ENCODE measurements at regions not wholly inside any gene's neighbourhood (a gene's known extent, or its start where the extent isn't known, plus 50 kb on each side); places are given as distances from the start of the nearest gene placed in this dataset.

DNA sequence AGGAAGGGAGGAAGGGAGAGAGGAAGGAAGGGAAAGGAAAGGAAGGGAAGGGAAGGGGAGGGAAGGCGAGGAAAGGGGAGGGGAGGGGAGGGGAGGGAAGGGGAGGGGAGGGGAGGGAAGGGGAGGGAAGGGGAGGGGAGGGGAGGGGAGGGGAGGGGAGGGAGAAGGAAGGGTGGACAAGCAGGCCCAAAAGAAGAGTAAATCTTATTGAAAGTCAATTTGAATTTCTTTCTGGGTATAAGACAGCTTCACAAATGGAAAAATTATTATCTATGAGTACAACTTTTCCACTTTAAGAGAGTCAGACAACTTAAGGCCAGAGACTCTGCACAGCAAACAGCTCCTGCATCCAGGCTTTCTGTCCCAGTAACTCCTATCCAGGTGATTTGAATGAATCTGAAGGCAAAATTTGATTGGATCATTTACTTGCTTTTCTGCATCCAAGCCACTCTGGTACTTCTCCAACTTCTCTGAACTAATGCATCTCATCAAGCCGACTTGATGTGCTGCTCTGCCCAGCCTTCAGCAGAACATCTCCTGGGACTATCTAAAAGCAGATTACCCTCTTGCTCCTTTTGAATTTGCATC lies 363.4 kb upstream of the KIF2A start:
- no peak overlapping the region for H3K4me3 ChIP-seq (ENCODE audit: low read length)
- H3K4me1 ChIP-seq (ENCODE audit: control insufficient read depth, insufficient read depth, low read length) = no peaks in the 10 kb centered on the region
- intact Hi-C loops (cut with DNase I) = no loop called here
- 64% methylated on average over 1 of the region's 2 CpGs for WGBS
- H3K27ac ChIP-seq (ENCODE audit: low read length) = no peak overlapping the region
- DNase-seq = no peak
- no peaks in the 10 kb centered on the region for H3K27me3 ChIP-seq (ENCODE audit: control insufficient read depth, insufficient read depth)
- no peak for ATAC-seq
- no peaks in the 10 kb centered on the region for H3K9me3 ChIP-seq (ENCODE audit: control insufficient read depth, low read length)

DNA sequence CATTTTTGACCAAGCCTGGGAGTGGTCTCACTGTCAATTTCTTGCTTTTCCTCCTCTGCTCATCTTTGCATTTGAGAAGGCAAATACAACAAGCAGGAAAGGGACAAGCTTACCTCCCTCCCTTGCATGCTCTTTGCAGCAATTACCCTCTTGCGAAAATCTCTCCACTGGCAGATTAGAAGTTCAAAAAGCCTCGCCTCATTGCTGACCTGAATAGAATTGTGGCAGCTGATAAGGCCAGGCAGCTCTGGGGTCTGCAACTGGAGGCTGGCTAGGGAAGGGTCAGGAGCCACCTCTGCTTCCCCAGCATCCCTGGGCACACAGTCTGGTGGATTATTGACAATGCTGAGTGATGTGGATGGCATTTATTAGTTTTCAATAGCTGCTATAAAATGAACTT lies 362.3 kb upstream of the KIF2A start:
- no peaks in the 10 kb centered on the region for H3K27me3 ChIP-seq (ENCODE audit: control insufficient read depth, insufficient read depth)

DNA sequence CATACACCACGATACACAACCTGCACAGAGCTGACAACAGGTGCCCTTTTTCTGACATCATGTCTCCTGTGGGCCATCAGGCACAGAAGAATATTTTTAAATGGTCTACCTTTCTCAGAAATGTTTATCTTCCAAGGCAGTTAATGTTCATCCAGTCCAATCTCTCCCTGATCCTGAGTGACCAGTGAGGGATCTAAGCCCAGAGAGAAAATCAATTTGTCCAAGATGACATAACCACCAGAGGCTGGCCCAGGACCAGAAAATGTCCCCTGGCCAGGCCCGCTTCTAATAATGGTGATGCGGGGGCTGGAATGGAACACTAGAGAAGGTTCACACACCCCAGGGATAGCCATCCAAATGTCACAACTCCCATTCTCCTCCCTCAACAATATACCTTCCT lies 357.9 kb upstream of the KIF2A start:
- H3K9me3 ChIP-seq (ENCODE audit: control insufficient read depth, low read length) = no peaks in the 10 kb centered on the region
- no peaks in the 10 kb centered on the region for H3K27me3 ChIP-seq (ENCODE audit: control insufficient read depth, insufficient read depth)
- no peak overlapping the region for H3K27ac ChIP-seq (ENCODE audit: low read length)
- intact Hi-C loops (cut with DNase I) = no loop called here
- no peak overlapping the region for H3K4me3 ChIP-seq (ENCODE audit: low read length)
- DNase-seq (no peak), ATAC-seq (no peak)
- H3K4me1 ChIP-seq (ENCODE audit: control insufficient read depth, insufficient read depth, low read length) = no peaks in the 10 kb centered on the region
- WGBS = 86% methylated on average over 3 of the region's 3 CpGs

More for the DNA sequence above, 362.3 kb upstream of the KIF2A start:
- Histone ChIP-seq H3K27ac (ENCODE audit: low read length) (no peak overlapping the region), H3K9me3 (ENCODE audit: control insufficient read depth, low read length) (no peaks in the 10 kb centered on the region), H3K4me1 (ENCODE audit: control insufficient read depth, insufficient read depth, low read length) (no peaks in the 10 kb centered on the region), H3K4me3 (ENCODE audit: low read length) (no peak overlapping the region)
- ATAC-seq (no peak), DNase-seq (no peak)
- WGBS = 31% methylated on average over 2 of the region's 2 CpGs
- intact Hi-C loops (cut with DNase I) = no loop called here

DNA sequence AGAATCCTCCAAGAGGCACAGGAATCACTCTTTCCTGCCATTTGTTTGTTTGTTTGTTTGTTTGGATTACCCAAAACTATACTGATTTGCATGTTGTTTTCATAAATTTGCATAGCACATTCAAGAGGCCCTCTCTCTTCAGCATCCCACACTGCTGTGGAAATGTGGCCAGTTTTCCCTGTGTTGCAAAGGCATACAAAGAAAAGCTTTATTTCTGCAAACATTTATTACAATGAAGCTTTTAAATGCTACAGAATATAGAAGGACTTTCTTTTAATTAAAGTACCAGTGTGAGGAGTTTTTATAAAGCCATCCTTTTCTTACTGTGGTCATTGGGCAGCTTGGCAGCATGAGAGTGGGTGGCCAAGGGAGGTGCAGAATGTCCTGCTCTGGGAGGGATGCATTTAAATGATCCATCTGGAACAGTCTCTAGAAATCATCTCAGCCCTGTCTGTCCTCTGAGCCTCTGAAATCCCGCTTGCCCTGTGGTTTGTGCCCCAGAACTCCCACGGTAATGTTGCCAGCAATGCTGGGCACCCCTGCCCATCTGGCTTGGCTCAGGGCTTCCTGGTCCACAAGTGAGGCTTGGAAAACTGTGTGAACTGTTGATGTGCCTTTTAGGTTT lies 356.8 kb upstream of the KIF2A start:
- Histone ChIP-seq H3K9me3 (ENCODE audit: control insufficient read depth, low read length) (no peaks in the 10 kb centered on the region), H3K4me3 (ENCODE audit: low read length) (no peak overlapping the region), H3K27me3 (ENCODE audit: control insufficient read depth, insufficient read depth) (no peaks in the 10 kb centered on the region), H3K4me1 (ENCODE audit: control insufficient read depth, insufficient read depth, low read length) (no peaks in the 10 kb centered on the region), H3K27ac (ENCODE audit: low read length) (no peak overlapping the region)
- intact Hi-C loops (cut with DNase I) = no loop called here
- DNase-seq (no peak), ATAC-seq (no peak)
- 67% methylated on average over 2 of the region's 2 CpGs for WGBS

DNA sequence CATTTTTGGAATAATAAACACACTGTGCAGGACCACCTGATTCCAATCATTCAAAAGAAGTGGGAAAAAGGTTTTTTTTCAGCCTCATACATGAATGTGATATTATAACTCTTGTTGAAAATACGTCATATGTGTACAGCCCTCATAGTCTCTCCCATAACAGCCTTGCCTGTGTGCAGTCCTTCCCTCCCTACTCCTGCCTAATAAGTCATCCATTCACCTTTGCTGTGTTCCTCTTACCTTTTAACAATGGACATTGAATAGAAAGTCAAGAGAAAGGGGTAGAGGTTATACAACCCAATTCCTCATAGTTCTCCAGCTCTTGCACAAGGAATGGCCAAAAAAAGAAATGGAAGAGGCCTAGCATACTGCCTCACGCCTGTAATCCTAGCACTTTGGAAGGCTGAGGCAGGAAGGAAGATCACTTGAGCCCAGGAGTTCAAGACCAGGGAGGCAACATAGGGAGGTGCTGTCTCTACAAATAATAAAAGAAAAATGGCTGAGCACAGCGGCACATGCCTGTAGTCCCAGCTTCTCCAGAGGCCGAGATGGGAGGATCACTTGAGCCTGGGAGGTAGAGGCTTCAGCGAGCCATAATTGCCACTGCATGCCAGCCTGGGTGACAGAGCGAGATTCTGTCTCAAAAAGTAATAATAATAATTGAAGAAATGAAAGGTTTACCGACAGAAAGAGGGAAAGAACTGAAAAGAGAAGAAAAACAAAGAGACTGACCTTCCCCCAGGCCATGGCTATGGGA lies 356.1 kb upstream of the KIF2A start:
- no peak overlapping the region for H3K4me3 ChIP-seq (ENCODE audit: low read length)
- WGBS = 91% methylated on average over 7 of the region's 7 CpGs
- ATAC-seq (no peak), DNase-seq (no peak)
- intact Hi-C loops (cut with DNase I) = no loop called here
- H3K27me3 ChIP-seq (ENCODE audit: control insufficient read depth, insufficient read depth) = no peaks in the 10 kb centered on the region
- no peaks in the 10 kb centered on the region for H3K9me3 ChIP-seq (ENCODE audit: control insufficient read depth, low read length)
- no peaks in the 10 kb centered on the region for H3K4me1 ChIP-seq (ENCODE audit: control insufficient read depth, insufficient read depth, low read length)
- no peak overlapping the region for H3K27ac ChIP-seq (ENCODE audit: low read length)

DNA sequence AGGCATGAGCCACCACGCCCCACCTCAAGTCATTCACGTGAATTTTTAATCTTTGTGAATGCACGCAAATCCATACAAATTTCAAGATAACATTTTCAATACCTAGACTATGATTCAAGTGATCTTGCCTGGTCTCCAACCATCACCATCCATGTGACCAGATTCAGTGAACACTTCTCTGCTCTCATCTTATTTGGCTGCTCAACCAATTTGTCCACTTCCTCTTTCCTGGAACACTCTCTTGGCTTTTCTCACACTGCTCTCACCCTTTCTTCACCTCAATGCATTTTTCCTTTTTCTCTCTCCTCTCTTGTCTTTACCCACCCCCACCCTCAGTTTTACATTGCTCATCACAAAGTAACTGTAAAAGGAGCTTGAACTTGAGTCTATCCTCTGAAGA lies 354.7 kb upstream of the KIF2A start:
- H3K27ac ChIP-seq (ENCODE audit: low read length) = no peak overlapping the region
- DNase-seq (no peak), ATAC-seq (no peak)
- no peaks in the 10 kb centered on the region for H3K4me1 ChIP-seq (ENCODE audit: control insufficient read depth, insufficient read depth, low read length)
- intact Hi-C loops (cut with DNase I) = no loop called here
- H3K27me3 ChIP-seq (ENCODE audit: control insufficient read depth, insufficient read depth) = no peaks in the 10 kb centered on the region
- 91% methylated on average over 3 of the region's 3 CpGs for WGBS
- no peaks in the 10 kb centered on the region for H3K9me3 ChIP-seq (ENCODE audit: control insufficient read depth, low read length)
- no peak overlapping the region for H3K4me3 ChIP-seq (ENCODE audit: low read length)

DNA sequence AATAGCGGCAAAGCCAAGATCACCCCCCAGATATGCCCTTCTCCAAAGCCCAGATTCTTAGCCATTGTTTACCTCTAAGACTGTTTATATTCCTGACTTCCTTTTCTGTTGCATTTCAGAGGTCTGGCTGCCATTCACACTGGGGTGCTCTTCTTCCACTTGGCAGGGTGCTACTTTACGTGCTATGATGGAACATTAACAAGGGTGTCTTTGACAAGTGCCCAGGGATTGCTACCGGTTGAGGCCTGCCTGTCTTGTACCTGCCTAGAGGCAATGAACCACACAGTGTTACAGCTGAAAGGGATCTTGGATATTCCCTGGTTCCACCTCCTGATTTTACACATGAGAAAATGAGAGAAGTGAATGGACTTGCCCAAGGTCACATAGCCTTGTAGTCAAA lies 352.1 kb upstream of the KIF2A start:
- WGBS = 61% methylated on average over 3 of the region's 3 CpGs
- Histone ChIP-seq H3K27me3 (ENCODE audit: control insufficient read depth, insufficient read depth) (no peaks in the 10 kb centered on the region), H3K9me3 (ENCODE audit: control insufficient read depth, low read length) (no peaks in the 10 kb centered on the region), H3K4me1 (ENCODE audit: control insufficient read depth, insufficient read depth, low read length) (no peaks in the 10 kb centered on the region), H3K27ac (ENCODE audit: low read length) (no peak overlapping the region), H3K4me3 (ENCODE audit: low read length) (no peak overlapping the region)
- DNase-seq = no peak
- intact Hi-C loops (cut with DNase I) = no loop called here
- no peak for ATAC-seq

DNA sequence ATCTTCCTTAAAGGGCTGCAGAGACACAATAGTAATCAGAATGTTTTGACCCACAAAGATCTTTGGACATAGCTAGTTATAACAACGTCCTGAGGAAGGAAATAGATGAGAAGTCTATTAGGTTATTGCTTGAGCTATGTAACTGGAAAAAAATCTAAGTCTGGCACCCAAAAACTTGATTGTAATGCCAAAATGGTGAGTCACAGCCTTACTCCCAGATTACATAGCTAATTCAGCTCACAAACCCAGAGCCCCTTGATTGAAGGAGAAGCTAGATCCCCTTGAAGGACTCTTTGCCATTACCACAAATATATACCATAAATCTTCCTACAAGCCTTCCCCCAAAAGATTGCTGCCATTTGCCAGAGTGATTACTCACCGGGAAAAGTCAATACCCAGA lies 341.8 kb upstream of the KIF2A start:
- ATAC-seq (no peak), DNase-seq (no peak)
- H3K27me3 ChIP-seq (ENCODE audit: control insufficient read depth, insufficient read depth) = no peaks in the 10 kb centered on the region
- no peak overlapping the region for H3K27ac ChIP-seq (ENCODE audit: low read length)
- WGBS = 56% methylated on average over 2 of the region's 2 CpGs
- intact Hi-C loops (cut with DNase I) = no loop called here
- no peaks in the 10 kb centered on the region for H3K4me1 ChIP-seq (ENCODE audit: control insufficient read depth, insufficient read depth, low read length)
- H3K4me3 ChIP-seq (ENCODE audit: low read length) = no peak overlapping the region
- H3K9me3 ChIP-seq (ENCODE audit: control insufficient read depth, low read length) = peaks cover 3% of the 10 kb centered on the region

DNA sequence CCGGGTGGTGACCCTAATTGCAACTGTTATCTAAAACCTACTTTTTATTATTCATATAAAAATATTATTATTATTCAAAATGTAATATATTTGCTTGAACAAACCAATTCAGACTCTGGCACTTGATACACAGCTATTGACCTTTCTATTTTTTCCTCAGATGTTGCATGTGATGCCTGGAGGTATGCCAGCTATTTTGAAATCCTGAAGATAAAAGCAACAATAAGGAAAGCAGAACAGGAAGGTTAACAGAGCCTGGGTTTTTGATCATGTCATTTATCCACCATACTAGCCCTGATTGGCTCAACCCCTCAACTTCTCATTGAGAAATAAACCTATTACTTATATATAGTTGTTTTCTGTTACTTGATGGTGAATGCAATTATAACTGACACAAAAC lies 340.9 kb upstream of the KIF2A start:
- intact Hi-C loops (cut with DNase I) = no loop called here
- Histone ChIP-seq H3K4me1 (ENCODE audit: control insufficient read depth, insufficient read depth, low read length) (no peaks in the 10 kb centered on the region), H3K9me3 (ENCODE audit: control insufficient read depth, low read length) (peaks cover 3% of the 10 kb centered on the region), H3K27ac (ENCODE audit: low read length) (no peak overlapping the region), H3K4me3 (ENCODE audit: low read length) (no peak overlapping the region), H3K27me3 (ENCODE audit: control insufficient read depth, insufficient read depth) (no peaks in the 10 kb centered on the region)
- DNase-seq (no peak), ATAC-seq (no peak)
- WGBS = 93% methylated on average over 1 of the region's 1 CpG

DNA sequence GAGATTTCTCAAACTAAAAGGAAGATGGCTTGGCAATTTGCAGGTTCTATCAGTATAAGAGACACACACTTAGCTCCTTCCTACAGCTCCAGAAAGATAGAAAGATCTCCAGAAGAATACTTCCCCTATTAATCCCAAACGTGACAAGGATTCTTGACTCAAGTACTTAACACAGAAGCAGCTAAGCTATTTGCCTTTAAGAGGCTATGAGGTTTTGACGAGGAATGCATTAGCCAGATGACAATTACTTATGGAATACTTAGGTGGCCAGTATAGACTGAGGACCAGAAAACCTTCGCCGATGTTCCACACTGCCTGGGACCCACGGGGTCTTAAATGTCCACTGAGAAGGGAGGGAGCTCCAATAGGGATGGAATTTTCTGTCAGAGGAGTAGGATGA lies 340.5 kb upstream of the KIF2A start:
- H3K9me3 ChIP-seq (ENCODE audit: control insufficient read depth, low read length) = peaks cover 3% of the 10 kb centered on the region
- H3K27me3 ChIP-seq (ENCODE audit: control insufficient read depth, insufficient read depth) = no peaks in the 10 kb centered on the region
- 74% methylated on average over 5 of the region's 5 CpGs for whole genome bisulfite sequencing
- H3K4me3 ChIP-seq (ENCODE audit: low read length) = no peak overlapping the region
- intact Hi-C loops (cut with DNase I) = no loop called here
- H3K27ac ChIP-seq (ENCODE audit: low read length) = no peak overlapping the region
- H3K4me1 ChIP-seq (ENCODE audit: control insufficient read depth, insufficient read depth, low read length) = no peaks in the 10 kb centered on the region
- DNase-seq (no peak), ATAC-seq (no peak)

DNA sequence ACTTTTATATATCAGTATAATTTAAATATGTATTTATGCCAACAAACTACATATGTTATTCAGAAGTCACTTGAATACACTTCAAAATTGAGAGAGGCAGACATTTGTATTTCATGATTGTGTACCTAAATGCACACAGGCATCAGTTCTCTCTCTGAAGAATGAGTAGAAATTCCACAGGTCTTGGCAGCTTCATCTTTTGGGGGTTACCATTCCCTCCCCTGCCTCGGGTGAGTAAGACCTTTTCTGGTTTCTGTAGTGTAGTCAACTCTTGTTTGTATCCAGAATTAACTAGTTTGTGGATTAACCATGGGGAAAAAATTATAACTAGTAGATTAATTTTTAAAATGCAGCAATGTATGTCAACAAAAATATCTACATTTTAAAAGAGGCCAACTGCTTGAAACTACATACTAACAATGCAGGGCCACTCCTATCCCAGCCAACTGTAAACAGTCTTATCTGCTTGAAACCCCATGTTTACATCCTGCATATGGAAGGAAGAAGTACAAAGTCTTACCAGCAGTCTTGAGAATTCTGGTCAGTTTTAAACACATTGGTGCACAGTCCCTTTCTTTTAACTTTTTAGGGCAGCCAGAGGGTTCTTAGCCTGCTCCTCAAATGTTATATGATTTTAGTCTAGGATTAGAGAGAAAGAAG lies 339.6 kb upstream of the KIF2A start:
- WGBS = 28% methylated on average over 1 of the region's 1 CpG
- intact Hi-C loops (cut with DNase I) = no loop called here
- H3K27ac ChIP-seq (ENCODE audit: low read length) = no peak overlapping the region

More for the DNA sequence above, 339.6 kb upstream of the KIF2A start:
- Histone ChIP-seq H3K27me3 (ENCODE audit: control insufficient read depth, insufficient read depth) (no peaks in the 10 kb centered on the region), H3K4me3 (ENCODE audit: low read length) (no peak overlapping the region), H3K9me3 (ENCODE audit: control insufficient read depth, low read length) (peaks cover 3% of the 10 kb centered on the region), H3K4me1 (ENCODE audit: control insufficient read depth, insufficient read depth, low read length) (no peaks in the 10 kb centered on the region)
- DNase-seq (no peak), ATAC-seq (no peak)

Measured in right cardiac atrium (tissue), 5 donors.